NCI-H510A treated with DMSO at 0.1 percent for 48 hours (cell line): ENCODE measurements at regions not wholly inside any gene's neighbourhood (a gene's known extent, or its start where the extent isn't known, plus 50 kb on each side); places are given as distances from the start of the nearest gene placed in this dataset.

Experiments used
- DNase-seq: peaks from one replicate; lab custom pipeline; 2025; lab: John Stamatoyannopoulos, UW

DNA sequence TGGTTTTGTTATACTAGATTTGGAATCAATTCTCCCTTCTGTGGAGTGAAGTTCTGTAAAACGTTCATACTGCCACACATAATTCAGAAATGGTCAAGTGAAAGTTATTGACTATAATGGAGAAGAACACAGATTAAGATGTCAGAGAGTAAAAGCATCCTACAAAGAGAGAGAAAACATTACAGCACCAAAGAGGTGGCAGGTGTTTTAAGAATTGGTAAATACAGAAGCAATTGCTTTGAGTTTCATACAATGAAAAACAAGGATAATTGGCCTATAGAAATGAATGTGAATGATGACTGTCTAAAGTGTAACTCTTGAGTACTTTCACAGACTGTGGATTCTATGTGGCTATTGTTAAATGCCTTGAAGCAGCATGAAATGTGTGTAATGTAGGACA, 435.6 kb upstream of the SMIM31 start:
- no peak for DNase-seq

DNA sequence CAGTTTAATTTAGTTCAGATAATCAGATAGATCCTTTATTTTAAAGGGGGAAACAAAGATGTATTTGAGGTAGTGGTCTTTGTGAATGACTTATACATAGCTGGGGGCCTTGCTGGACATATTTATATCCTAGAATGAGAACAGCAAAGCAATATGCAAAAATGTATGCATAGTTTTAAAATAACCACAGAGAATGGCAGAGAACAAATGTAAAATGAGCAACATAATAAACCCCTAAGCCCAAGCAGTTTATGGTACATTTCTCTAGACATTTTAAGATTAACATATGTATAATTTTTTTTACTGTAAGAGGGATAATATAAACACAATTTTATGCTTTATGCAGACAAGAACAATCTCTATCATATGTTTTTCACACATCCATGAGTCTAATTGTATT, 434.2 kb upstream of the SMIM31 start:
- no peak for DNase-seq

DNA sequence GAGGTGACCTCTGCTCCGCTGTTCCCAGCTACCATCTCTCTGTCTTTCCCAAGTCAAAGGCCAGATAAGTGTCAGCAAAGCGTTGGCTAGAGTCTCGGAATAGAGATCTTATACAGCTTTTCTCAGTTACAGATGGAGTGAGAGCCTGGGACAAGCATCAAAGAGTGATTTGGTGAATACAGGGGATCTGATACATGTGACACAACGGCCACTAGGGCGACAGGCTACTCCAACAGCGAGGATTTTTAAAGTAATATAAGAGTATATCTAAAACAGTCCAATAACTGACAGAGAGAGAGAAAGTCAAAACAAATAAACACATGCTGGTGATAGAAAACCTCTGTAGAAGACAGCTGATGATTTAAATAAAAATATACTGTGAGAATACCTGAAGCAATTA, 433.1 kb upstream of the SMIM31 start:
- no peak for DNase-seq

DNA sequence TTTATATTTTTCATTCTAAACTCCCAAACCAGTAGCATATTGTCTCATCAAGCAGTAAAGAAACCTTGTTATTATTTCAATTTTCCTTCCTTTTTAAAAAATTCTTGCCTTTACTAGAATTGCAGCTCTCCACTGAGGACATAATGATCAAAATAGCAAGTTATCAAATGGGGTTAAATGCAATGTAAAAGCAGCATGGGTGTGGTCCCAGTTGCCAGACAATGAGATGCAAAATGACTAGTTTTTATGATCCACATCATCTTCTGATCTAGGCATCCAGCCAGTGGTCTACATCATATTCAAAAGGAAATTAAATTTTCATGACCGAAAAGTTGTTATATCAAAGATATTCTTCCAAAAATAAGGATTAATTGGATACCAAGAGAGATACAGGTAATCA, 427.9 kb upstream of the SMIM31 start:
- no peak for DNase-seq

DNA sequence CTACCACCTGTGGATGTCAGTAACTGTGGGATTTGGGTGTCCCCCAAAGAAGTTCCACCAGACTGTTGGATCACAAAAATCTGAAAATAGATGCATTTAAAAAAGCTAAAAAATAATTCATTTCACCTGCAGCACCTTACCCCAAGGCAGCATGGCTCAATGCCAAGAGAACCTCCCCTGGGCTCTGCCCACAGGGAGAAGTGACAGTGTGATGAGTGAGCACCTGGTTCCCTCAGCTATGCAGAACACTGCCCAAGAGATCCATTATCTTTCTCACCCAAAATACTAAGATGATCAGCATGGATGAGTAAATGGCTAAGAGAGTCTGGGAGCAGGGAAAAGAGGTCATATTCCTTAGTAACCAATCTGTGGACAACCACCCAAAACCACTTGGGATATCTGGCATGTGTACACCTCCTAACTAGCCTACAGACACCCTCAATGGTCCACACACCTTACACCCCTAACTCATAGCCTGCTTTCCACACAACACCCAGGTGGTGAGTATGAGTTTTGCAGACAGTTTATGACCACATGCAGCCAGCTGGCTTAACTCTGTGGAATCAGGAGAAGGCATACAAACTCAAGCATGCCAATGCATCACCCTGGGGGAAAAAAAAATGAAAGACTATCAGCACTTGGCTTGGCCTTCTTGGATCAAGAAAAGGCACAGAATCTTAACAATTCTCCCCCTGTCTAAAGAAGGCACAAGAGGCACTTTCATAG, 416.5 kb upstream of the SMIM31 start:
- DNase-seq: no peak

DNA sequence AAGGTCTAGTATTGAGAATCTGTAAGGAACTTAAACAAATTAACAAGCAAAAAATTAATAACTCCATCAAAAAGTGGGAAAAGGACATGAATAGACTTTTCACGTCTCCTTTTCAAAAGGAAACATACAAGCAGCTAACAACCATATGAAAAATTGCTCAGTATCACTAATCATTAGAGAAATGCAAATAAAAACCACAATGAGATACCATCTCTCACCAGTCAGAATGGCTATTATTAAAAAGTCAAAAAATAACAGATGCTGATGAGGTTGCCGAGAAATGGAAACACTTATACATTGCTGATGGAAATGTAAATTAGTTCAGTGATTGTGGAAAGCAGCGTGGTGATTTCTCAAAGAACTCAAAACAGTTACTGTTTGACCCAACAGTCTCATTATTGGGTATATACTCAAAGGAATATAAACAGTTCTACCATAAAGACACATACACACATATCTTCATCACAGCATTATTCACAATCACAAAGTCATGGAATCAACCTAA, 410.4 kb upstream of the SMIM31 start:
- no peak for DNase-seq

DNA sequence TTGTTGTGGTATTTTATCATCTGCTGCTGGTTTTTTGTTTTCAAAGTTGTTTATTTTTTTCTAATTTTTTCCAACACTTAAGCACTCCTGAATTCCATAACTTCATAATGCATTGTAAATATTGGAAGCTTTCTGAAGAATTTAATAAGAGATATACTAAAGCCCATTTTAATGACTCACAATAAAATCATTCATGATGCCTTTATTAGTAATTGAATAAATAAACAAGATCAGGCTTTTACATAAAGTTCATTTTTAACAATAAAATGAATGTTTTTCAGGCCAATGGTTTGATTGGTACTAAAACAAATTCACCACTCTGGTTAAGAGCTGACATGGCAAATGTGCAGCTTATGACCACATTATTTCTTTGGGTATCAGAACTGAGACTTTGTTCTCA, 408.2 kb upstream of the SMIM31 start:
- no peak for DNase-seq

DNA sequence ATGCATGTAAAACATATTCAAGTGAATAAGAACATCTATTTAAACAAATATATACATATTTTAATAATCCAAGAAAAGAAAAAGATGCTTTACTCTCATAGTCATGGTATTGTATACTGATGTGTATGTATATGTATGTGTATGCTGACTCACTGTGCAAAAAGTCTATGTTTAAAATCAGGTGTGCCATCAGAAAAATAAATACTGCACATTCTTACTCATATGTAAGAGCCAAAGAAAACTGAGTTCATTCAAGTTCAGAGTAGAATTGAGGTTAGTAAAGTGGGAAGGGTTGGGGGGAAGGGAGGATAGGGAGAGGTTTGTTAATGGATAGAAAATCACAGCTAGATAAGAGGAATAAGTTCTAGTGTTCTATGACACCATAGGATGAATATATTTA, 403.9 kb upstream of the SMIM31 start:
- DNase-seq: no peak

DNA sequence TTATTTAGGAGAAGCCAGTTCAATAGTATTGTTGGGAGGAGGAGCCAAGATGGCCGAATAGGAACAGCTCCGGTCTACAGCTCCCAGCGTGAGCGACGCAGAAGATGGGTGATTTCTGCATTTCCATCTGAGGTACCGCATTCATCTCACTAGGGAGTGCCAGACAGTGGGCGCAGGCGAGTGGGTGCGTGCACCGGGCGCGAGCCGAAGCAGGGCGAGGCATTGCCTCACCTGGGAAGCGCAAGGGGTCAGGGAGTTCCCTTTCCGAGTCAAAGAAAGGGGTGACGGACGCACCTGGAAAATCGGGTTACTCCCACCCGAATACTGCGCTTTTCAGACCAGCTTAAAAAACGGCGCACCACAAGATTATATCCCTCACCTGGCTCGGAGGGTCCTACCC, 403.2 kb upstream of the SMIM31 start:
- peak; percentile 21 for DNase-seq

DNA sequence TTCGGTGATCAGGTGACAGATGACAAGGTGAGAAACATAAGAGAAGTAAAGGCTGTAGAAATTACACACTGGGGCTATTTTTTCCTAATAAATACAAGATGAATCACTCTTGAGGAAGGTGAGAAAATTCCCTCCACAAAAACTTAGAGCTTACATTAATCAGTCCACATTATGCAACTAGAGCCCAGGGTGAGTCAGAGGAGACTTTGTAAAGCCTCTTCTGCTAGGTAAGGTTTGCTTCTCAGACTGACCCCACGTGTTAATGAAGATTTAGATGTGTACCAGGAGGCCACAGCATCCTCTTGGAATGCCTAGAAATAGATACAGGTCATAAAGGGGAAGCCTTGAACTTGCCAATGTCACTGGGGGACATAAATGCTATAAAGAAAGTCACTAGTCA, 396.0 kb upstream of the SMIM31 start:
- DNase-seq: no peak

DNA sequence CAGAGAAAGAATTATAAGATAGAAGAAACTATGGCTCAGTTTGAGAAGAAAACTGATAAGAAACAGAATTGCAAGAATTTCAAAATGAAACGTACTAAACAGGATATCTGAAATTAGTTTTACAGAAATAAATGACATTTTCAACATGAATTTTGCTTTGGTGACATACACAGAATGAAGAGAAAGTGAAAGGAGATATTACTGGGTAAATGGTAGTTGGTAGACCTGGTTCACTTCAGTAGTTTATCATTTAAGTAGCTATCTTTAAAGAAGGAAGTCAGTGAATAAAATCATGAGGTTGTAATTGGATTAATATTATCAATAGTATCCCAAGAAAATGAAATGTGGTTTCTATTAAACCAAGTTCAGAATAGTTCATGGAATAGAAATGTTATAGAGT, 395.5 kb upstream of the SMIM31 start:
- no peak for DNase-seq

DNA sequence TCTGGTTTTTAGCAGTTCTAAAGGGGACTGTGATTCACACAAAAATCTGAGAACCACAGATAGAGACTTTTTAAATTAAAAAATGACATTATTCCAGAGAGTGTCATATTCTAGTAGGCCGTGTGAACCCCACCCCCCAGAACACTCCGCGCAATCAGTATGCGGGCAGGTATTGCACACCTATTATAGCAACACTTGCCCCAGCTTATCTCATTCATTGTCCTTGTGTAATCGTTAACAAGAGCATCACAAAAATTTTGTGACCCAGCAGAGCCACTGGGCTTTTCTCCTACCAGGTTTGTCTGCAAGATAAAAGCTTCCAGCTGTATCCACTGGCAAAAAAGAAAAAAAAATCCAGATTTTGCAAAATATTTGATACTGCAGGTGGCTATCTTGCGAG, 394.1 kb upstream of the SMIM31 start:
- DNase-seq: no peak

DNA sequence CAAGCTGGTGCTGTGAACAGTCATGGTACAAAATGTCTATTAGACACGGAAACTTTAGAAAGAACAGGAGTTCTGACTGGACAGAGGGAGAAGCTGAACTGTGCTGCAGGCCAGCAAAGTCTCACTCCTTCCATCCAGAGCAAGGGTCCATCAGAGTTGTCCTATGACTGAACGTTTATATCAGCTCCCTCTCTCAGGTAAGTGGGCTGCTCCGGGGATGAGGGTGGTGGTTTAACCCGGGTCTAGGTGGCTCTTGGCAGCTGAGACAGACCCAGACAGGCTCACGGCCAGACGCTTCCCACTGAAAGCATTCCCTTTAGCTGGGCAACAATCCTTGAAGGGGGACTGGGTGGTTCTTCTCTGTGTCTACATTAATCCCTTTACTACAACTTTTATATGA, 385.0 kb upstream of the SMIM31 start:
- no peak for DNase-seq

DNA sequence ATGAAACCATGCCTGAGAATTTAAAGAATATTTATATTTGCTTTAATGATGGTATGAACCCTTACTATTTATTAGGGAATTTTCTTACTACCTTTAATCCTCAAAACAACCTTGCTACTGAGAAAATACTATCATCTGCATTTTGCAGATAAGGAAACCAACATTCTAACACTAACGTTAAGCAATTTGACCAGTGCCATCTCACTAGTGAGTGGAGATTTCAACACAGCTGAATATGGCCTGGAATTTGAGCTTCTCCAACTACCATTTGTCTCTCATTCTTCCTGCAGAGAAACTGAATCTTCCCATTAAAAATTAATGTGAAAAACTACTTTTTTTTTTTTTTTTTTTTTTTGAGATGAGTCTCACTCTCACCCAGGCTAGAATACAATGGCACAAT, 380.9 kb upstream of the SMIM31 start:
- no peak for DNase-seq

DNA sequence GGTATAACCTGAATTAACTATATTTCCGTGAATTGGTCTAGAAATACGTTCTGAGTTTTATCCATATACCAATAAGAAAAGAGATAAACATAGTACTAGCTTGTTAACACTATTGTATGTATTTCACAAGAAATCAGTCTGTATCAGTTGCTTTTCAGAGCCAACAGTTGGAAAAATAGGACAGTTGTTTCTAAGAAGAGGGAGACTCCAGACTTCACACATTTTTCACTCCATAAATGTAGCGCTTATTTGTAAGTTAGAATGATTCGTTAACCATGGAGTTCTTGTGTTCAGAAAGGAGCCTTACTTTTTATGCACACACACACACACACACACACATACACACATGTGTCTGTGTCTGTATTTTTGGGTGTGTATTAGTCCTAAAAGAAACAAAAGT, 376.7 kb upstream of the SMIM31 start:
- no peak for DNase-seq

DNA sequence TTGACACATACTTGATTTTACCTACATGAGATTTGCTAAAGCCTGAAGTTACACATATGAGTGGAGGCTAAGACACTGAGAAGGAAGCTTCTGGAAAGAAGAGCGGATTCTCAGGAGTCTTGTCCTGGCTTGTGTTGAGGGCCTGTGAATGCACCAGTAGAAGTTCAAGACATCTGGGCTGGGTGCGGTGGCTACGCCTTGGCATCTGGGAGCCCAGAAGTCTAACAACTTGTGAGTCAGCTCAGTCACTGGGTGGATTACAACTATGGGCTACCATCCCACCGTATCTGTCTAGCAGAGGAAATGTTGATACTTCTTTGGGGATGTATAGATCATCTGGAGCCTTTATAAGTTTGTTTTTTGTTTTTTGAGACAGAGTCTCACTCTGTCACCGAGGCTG, 375.6 kb upstream of the SMIM31 start:
- no peak for DNase-seq

DNA sequence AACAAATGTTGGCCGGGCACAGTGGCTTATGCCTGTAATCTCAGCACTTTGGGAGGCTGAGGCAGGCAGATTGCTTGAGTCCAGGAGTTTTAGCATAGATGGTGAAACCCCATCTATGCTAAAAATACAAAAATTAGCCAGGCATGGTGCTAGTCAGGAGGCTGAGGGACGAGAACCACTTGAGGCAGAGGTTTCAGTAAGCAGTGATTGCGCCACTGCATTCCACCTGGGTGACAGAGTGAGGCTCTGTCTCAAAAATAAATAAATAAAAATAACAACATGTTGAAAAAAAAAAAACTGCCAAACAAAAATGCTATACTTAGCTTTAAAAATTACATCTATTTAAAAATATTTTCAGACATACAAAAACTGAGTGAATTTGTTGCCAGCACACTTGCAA, 374.2 kb upstream of the SMIM31 start:
- no peak for DNase-seq

DNA sequence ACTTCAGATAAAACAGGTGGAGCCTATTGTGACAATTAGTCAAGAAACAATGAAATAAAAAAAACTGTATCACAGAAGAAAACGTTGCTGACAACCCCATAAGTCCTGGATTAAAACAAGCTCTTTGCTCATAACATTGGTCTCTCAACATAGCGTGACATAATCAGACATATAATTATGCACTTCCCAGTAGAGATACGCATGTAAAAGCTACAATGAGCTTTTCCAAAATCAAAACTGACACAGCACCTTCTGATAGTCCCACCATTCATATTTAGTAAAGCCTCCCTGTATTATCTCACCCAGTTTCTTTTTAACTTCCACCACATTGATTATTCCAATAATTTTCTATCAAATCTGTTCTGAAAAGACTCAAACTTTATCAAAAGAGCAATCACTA, 372.1 kb upstream of the SMIM31 start:
- no peak for DNase-seq

DNA sequence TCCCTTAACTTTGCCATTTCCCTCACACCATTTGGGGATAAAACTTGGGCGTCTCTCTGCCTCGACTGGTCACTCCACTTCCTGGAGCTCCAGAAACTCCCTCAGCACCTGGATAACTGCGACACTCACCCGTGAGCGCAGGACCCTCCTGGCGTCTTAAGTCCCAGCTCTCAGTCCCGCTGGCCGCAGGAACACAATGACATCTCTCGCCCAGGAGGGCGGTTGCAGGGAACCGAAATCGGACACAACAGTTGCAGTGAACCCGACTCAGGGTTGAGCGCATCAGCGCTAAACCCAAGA, 370.9 kb upstream of the SMIM31 start:
- no peak for DNase-seq

DNA sequence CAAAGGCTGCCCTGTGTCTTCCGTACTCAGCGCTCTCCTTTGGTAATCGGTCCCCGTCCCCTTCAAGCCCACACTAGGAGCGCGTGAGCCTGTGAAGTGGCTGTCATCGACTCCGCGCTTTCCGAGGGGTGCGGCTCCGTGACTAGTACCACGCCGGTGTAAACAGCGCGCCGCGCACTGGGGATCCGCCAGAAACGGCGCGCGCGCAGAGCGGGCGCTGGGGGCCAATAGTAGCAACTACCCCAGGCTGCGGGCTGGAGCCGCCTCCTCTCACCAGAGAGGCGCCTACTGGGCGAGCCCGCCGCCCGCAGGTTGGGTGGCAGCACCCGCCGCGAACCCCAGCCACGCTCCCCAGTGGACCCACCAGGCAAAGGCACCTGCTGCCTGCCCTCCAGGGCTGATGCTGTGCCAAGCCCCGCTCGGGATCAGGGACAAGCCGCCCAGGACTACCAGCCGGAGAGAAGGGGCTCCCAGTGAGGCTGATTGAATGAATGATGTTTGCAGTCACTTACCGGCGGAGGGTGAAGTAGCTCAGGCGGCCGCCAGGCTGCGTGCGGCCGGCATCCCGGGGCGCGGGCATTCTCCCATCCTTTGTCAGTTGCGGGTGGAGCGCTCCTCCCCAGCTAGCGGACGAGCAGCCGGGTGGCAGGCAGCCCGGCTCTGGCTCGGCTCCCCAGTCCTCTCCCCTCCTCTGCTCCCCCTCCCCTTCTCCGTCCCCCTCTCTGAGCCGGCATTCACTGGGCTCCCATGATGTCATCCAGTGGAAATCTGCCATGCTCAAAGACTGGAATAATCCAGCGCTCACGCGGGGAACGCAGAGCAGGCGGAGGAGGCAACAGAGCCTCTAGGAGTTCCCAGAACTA, 370.3 kb upstream of the SMIM31 start:
- DNase-seq: peak; percentile 22

DNA sequence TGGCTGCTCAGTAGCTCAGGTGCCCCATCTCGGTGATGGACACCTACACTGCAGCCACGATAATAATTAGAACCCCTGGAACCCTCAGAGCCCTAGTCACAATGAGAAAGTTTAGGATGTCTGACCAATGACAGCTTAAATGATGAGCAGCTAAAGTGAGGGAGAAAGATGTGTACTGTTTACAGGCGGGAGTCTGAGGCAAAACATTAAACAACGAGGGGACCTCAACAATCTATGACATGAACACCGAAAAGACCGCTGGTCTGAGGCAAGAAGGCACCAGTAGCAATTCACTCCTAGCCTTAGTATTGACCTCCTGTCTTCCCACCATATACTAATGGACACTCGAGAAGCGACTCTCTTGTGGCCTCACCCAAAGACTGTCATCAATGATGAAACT, 369.5 kb upstream of the SMIM31 start:
- no peak for DNase-seq

DNA sequence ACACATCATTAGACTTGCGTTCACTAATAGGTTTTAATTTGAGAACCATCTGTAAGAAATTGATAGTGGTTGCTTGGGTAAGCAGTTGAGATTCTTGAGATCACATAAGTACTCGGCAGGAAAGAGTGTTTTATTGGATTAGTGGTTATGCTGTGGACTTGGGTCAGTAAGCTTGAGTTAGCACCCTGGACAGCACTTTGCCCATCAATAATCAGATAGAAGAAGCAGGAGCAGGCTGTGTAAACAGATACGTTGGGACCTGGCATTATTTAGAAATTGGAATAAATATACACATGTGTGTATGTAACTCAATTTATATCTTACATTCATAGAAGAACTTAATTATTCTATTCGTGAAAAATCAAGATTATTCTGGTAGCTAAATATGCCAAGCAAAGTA, 357.5 kb upstream of the SMIM31 start:
- DNase-seq: no peak

DNA sequence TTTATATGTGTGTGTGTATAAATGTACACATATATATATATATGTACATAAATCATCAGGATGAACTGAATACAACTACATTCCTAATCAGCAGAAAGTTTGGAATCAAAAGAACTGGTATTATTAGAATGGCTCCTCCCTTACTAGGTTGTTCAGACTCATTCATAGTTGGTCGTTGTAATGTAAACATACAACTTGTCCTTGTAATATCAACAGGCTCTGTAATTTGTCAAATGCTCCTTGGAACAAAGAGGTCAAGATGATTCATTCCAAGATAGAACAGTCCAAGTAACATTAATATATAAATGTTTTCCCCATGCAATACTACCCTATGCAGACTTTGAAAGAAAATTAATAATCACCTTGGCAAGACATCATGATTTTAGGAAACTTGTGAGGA, 351.4 kb upstream of the SMIM31 start:
- no peak for DNase-seq

DNA sequence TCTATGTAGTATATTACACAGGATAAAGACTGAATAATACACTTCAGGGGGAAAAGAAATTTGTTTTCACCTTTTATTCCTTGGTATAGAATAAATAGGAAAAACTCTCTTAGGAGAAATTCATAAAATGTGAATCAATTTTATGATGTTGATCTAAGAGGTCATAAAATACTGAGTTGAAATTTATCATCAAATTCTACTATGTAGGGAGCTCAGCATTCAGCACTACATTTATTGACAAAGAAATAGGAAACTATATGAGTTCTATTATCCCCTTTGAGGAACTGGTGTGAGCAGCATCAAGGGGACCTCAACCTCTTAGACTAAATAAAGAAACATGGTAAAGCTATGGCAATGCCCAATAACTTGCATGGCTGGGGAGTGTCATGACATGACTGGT, 348.2 kb upstream of the SMIM31 start:
- DNase-seq: no peak
